Activated CD4-positive, CD25-positive, alpha-beta regulatory T cell treated with anti-CD3 and anti-CD28 coated beads, Interleukin-2, amount 50 U/mL, for 24 hours (primary cell): ENCODE measurements at regions not wholly inside any gene's neighbourhood (a gene's known extent, or its start where the extent isn't known, plus 50 kb on each side); places are given as distances from the start of the nearest gene placed in this dataset.

Experiments
- ATAC-seq, 2 donors: fragments of 150-1000 bp; cut with Tn5 transposase; one replicate each; pipeline ENCODE4 v1.10.0; 2021; ENCODE audit warnings: mild to moderate bottlenecking in 1 of 2, moderate library complexity in 1 of 2

DNA sequence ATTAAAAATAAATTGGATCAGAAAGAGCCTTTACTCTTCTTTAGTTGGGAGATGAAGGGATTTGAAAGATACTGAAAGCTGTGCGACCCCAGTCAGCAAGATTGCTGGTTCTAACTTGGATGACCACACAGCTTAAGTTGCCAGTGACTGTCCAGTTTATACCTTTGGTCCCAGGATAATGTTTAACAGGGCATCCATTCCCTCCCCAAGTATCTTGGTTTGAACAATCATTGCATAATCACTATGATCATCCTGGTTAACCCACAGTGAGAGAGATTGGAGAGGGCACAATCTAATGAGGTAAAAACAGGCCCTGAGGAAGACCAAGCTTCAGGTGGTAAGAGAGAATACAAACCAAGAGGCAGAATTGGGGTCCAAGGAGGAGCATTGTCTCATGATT lies 798.3 kb downstream of the MAFB start:
- no peak for ATAC-seq

DNA sequence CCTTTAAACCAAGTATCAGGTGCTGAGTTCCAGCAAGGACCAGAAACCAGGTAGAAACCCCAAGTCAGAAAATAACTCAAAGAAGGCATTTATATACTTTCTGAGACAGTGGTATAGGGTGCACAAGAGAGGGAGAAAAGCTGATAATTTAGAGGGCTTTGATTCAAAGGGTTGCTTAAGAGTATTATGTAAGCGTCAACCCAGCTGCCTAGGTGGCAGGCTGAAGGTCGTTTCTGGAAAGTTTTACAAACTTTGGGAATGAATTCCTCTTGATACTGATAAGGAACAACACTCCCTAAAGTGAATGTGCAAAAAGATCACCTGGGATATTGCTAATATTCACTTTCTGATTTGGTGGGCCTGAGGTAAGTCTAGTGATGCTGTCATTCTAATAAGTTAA lies 800.7 kb downstream of the MAFB start:
- ATAC-seq: no peak

DNA sequence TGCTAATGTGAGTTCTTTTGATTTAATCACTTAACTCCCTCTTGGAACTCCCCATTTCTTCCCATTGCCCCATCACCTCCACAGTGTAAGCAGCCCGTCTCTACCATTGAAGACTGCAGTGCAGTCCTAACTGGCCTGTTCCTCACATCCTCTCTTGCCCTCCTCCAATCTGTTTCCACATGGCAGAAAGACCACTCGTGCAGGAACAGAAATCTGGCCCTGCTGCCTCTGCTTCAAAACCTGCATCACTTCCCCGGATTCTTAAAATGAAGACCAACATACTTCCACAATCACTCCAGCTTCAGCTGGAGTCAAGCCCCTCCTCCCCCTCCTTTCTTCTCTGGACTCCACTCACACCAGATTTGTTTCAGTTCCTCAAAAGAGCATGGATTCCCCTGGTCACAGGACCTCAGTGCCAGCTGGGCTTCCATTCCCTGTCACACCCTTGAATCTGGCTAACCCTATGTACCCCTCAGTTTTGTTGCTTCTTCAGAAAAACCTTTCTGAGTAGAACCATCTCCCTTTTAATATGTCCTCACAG lies 802.3 kb downstream of the MAFB start:
- ATAC-seq: no peak

DNA sequence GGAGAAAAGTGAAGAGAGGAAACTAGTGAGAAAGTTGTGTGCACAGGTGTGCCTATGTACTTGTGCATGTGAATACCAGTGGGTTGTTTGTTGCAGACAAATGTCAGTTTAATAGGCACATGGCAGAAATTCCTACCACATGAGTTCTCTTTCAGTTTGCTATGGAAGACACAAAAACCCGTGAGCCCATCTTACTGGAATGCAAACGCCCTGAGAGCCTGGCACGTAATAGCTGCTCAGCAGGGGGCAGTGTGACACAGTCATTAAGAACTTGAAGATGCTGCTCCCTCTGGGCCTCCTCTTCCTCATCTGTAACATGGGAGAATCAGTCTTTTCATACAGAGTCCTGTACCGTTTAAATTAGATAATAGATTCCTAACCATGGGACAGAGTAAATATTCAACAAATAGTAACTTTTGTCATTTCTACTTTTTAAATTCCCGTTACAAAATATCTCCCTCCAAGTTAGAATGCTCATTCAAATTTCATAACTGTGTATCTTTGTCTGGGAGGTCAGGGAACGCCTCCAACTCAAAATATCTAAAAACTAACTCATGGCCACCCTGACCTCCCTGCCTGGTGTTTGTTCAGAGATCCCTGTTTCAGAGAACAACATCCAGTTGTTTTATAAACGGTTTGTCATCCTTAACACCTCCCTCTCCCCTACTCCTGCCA lies 802.9 kb downstream of the MAFB start:
- no peak for ATAC-seq

DNA sequence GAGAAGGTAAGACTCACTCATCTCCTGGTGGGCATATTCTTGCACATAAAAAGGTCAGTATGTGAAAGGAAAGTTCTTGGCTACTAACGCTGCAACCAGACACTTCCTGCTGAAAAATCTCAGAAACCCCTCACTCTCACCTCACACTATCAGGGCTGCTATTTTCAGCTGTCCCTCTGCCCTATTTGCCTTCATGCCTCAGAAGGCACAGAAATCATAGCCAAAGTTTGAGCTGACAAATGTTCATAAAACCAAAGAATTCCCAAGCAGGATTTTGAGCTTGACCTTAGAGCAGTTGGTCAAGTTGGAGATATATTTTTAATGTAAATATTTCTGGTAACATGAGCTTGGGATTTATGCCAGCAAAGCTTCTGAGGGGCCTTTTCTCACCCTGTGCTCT lies 806.2 kb downstream of the MAFB start:
- ATAC-seq: no peak

DNA sequence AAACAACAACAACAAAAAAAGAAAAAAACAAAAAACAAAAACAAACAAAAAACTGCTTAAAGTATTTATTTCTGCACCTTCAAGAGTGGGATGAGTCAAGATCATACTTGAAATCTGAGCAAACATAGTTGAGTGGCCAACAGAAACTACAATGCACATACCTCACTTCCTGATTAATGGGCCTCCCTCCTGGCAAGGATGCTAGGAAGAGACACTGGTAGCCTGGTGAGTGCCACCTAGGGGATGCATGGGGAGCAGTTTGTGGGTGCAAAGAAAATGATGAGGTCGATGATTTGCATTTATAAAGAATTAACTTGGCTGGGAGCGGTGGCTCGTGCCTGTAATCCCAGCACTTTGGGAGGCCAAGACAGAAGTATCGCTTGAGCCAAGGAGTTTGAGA lies 808.1 kb downstream of the MAFB start:
- ATAC-seq: no peak

DNA sequence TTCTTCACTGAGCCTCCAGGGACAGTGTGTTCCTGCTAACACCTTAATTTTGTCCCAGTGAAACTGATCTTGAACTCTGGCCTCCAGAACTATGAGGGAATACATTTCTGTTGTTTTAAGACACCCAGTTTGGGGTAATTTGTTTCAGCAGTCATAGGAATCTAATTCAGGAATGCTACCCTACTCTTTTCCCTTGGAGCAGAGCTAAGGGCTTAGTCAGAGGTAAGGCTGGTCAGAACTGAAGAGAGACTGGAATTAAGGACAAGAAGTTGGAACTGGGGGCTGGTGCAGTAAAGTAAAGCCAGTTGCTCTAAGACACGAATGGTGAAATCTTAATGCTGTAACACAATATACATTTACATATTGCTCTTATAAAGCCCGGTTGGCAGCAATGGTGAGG lies 809.7 kb downstream of the MAFB start:
- no peak for ATAC-seq

DNA sequence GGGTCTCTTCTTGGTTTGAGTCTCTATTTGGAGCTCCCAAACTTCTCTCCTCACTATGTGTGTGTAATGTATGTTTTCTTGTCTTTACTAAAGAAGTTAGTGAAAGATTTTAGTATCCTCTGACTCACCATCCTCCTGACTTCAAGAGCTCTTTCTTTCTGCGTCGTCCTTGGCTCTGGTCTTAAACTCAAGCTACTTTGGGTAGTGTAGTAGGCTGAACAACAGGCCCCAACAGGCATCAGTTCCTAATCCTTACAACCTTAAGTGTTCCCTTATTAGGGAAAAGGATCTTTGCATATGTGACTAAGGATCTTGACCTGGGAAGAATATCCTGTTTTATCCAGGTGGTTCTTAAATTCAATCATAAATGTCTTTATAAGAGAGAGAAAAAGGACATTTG lies 810.2 kb downstream of the MAFB start:
- ATAC-seq: no peak

DNA sequence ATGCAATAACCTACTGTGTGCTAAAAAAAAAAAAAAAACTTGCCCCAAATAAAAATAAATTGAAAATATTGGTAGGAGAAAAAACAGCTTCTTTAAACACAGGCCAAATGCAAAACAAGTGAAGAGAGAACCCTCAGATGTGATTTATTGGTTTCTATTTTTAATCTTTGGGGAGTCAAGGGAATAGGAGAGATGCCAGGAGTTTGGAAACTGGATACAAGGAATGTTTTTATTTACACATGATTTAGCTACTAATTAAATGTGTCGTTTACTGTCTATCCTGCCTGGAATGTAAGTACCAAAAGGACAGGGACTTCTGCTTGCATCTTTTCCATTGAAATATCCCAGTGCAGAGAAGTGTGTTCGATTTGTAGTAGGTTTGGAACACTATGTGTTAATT lies 810.7 kb downstream of the MAFB start:
- no peak for ATAC-seq

DNA sequence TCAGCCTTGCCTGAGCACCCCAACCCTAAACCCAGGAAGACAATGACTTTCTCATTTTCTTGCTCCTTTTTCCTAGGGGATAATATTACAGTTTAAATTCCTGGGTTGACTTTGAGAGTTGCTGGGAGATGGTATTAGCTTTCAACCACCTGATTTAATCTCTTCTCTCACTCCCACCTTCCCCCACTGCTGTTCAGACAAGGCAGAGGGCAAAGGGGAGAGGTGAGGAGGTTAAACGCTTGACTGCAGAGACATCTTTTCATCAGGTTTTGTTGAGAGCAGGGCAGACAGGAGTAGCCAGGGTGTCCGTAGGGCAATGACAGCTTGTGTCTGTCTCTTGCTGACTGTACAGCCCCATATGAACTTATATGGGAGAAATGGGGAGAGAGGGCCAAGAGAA lies 811.2 kb downstream of the MAFB start:
- no peak for ATAC-seq

DNA sequence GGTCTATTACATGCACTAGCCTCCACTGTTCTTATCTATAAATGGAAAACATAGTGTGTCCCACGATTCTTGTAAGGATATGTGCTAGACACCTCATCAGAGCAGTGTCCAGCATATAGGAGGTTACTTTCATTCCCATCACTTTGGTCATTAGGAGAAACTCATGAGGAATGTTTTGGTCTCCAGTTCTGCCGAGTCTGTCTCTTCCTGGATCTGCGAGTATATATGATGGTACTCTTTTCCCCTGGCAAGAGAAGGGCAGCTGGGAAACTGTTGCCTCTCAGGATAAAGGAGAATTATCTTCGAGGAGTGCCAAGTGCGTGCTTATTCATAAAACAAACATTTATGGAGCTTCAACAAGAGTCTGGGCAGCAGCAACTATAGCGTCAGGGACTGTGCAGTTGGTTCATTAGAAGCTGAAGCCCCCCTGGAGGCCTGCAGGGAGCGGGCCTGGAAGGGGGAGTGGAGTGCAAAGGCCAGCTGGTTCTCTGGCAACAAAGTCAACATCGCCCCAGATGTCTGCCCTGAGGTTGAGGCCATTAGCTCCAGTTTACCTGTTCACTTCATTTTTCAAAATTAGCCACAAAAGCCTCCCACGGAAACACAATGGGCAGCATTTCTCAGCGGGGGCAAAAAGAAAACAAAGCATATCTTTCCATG lies 811.9 kb downstream of the MAFB start:
- ATAC-seq: no peak

DNA sequence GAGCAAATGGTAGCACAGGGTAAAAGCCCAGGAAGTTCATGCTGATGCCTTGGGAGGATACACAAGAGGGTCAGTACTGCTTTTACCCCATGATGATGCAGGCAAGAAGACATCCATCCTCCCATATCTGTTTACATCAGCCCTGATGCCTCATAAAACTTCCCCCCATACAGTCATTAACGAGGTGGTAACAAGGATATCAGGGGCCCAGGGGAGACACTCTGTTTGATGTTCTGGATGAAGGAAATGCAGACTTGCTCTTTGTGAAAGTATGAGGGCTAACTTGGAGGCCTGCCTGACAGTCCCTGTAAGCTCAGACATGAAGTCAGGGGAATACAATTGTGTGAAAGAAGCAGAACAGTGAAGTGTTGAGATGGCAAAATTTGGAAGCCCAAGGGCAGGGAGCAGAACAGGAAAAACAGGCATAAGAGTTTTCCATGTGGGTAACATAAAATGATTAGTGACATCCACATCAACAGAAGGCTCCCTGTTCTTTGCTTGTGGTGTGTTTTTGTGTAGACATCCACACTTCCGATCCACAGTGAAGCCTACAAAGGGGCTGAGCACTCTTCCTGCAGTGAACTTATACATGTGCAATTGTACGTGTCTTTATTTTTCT lies 813.4 kb downstream of the MAFB start:
- no peak for ATAC-seq

DNA sequence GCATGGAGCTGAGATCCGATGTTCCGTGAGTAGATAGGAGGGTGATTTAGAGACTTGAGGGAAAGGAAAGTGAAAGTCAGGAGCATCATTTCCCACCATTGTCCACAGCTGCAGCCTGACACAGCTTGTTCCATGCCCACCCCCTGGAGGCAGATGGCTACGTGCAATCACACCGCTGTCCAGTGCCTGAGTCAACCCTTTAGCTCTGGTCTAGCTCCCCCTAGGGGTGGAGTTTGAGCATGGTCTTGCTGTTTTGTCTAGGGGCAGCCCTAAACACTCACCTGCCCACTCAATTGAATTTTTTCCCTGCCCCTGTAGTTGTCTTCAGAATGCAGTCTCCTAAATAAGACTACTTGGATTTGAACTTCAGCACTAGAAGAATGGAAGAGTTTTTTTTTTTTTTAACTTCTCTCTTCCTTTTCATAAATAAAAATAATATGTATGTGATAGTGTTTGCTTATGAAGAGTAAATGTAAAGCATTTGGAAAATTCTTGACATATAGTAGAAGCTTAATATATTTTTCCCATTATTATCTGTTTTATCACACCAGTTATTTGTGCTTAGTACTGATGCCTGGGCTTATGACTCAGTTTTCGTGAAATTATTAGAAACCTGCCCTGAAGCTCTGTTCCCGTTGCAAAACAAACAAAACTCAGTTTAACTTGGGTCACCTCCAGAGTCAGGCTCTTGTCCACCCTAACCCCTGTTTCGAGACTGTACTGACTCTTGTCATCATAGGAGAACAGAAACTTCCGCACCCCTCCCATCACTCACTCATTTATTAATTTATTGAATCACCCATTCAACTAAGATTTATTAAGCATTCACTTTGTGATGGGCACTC lies 814.8 kb downstream of the MAFB start:
- ATAC-seq: no peak

DNA sequence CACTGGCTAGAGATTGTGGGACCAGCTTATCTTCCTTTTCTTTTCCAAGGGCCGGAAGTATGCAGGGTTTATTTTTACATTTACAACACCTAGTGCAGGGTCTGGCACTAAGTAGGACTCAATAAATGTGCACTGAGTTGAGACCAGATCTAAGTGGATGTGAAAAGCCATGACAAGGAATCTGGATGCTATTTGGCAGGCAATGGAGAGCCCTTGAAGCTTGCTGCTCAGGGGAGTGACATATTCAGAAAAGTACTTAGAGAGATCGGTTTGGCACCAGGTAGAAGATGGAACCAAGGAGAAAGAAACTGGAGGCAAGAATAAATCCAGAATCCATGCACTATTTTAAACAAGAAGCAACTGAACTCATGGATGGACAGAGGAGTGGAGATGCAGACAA lies 815.8 kb downstream of the MAFB start:
- ATAC-seq: no peak

DNA sequence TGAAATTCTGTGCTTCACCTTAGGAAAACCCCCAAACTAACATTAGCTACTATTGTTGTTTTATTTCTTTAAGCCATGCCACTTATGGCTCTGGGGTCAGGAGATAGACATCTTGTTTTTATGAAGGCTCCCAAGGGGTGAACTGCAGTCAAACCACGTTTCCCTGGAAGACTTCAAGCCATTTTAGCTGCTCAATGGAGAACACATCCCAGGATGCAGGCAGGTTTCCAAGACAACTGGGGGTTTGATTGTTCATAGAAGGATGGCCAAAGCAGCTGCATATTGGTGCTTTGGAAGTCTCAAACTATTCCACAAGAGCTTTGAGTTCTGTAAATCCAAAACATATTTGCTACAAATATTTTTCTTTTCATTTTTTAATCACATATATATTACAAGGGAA lies 818.0 kb downstream of the MAFB start:
- no peak for ATAC-seq

DNA sequence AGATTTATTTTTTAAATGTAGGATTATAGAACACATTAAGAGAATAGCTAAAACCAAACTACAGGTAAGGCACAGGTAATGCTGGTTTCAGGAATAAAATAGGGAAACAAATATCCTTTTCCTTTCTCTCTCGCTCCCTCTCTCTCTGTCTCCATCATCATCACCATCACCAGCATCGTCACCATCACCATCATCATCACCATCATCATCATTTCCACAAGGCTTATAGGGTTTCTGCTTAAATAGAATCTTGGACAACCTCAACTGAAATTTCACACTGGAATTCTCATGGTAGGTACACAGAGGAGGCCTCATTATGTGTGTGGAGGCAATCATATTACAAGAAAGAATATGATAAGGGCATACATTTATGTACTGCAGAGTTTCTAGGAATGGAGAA lies 823.6 kb downstream of the MAFB start:
- ATAC-seq: no peak

DNA sequence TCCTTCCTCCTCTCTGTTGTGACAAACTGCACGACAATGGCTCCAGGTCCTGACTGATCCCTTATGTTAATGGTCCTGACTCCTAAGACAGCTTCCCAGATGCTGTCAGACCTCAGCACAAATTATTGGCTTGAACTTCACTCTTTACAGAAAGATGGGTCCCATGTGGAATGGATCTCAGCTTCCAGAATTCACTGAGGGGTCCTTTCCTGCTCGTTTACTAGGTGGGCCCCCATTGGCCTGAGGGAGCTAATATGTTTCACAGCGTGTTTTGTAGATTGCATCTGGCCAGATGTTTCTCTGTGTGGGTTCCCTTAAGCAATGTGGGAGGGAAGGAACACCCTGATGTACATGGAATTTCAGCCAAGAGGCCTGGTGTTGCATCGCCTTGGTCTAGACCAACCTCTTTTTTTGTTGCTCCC lies 826.6 kb downstream of the MAFB start:
- no peak for ATAC-seq

DNA sequence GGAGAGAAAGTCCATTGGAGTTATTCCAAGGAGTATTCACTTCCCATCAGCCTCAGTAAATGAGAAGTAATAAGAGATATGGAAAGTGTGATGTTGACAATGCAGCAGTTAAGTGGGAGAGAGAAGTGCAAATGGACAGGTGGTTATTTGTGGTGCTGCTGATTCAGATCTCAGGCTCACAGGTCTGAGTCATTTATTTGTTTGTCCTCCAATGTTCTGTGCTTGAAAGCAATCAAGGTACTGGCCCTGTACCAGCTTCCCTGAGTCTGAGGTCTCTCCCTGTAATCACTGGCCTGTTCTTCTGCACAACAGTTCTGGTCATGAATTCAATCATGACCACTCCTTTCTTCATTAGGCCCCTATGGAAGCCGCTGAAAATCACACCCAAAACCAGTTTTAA lies 827.7 kb downstream of the MAFB start:
- no peak for ATAC-seq

DNA sequence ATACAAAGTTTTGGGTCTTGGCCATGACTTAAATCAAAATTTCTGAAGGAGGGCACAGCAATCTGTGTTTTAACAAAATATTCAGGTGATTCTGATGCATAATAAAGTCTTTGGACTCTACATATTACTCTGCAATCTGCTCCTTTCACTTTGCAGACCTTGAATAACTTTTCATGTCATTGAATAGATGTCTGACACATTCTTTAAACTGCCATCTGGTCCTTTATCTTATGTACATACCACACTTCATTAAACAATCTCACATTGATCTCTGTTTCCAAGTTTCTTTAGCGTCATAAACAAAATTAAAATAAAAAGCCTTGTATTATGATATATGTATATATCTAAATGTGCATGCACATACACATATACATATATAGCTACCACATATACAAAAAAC lies 831.2 kb downstream of the MAFB start:
- no peak for ATAC-seq

DNA sequence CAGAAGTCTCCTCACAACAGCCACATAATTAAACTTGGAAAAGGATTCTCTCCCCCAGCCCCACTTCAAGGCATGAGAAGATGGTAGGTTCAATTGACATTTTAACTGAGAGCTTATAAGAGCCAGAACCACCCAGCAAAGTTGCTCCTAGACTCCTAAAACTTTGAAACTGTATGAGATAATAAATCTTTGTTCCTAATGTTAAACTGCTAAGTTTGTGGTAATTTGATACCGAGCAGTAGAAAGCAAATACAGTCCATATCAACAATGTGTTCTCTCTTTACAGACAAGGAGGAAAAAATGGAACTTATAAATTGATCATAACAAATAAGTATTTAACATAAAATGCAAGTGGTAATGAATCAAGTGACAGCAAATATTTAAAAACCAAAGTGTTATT lies 831.8 kb downstream of the MAFB start:
- ATAC-seq: no peak

DNA sequence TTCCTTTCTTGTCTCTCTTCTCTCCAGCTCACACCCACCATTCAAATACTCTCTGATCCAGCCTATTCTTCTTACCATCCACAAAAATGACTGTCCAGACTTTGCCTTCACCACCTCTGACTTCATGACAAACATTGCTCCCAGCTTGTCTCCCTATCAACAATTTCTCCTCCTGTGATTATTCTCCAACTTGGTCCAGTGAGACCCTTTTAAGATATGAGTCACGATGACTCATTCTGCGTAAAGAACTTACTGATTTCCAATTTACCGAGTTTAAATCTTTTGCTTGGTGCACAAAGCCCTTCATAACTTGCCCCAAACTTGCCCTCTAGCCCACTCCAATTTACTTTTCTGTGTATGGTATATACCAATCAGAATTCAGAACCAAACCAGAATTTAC lies 833.2 kb downstream of the MAFB start:
- ATAC-seq: no peak

DNA sequence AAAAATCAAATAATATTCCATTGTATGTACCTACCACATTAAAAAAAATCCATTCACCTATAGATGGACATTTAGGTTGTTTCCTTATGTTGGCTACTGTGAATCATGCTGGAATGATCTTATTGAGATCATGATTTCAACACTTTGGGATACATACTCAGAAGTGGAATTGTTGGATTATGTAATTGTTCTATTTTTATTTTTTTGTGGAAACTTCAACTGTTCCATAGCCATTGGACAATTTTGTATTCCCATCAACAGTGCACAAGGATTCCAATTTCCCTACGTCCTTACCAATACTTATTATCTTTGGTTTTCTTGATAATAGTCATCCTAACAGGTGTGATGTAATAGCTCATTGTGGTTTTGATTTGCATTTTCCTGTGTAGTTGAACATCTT lies 834.0 kb downstream of the MAFB start:
- no peak for ATAC-seq

DNA sequence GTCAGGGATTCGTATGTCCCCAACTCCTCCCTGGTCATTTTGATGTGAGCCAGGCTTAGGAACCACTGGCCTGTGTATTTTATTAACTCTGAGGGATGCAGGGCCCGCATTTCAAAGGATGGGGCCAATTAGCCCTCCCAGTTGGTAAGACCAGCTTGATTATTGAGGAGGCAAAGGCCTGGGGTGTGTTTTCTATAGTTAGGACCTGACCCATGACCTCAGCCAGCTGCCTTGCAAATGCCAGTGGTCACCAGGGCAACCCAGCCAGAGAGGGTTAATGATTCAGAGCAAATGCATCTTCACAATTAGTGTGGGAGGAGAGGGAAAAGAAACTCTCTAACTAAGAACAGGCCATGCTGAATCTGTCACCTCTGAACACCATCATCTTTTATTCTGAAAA lies 835.4 kb downstream of the MAFB start:
- no peak for ATAC-seq
